ENCODE measurements at regions not wholly inside any gene's neighbourhood (a gene's known extent, or its start where the extent isn't known, plus 50 kb on each side); places are given as distances from the start of the nearest gene placed in this dataset.

- H3K4me1 ChIP-seq (ENCODE audit: insufficient read depth, low read length): no peaks in the 10 kb centered on the region
- H3K9me3 Mint-ChIP-seq: peaks cover 0 to 9% (median 5%) of the 10 kb centered on the region in 8 donors
- no peaks in the 10 kb centered on the region for H3K36me3 Mint-ChIP-seq
- H3K36me3 ChIP-seq (ENCODE audit: insufficient read depth, low read length): no peaks in the 10 kb centered on the region
- ChIA-PET CTCF (ENCODE audit: partially characterized antibody) (no interaction called here), POLR2A (ENCODE audit: partially characterized antibody) (no interaction called here)
- no peak overlapping the region for H3K27ac ChIP-seq (ENCODE audit: low read depth, low read length)
- no peak overlapping the region for H3K4me3 ChIP-seq (ENCODE audit: low read length in 2 of 2)
- no peaks in the 10 kb centered on the region for H3K9me3 ChIP-seq (ENCODE audit: control insufficient read depth in 1 of 2, low read length in 2 of 2)
- no peaks in the 10 kb centered on the region for H3K27me3 ChIP-seq (ENCODE audit: insufficient read depth, low read length)
- H3K4me1 Mint-ChIP-seq: no peaks in the 10 kb centered on the region
- H3K27ac Mint-ChIP-seq: no peak overlapping the region
- intact Hi-C loops (cut with micrococcal nuclease): no loop called here
- DNase-seq: no peak
- H3K27me3 Mint-ChIP-seq: no peaks in the 10 kb centered on the region
- H3K4me3 Mint-ChIP-seq: no peak overlapping the region
These were observed 789.8 kb upstream of the API5 start for GRCh38 chr11:42521994-42522393.

- H3K27ac Mint-ChIP-seq: no peak overlapping the region
- no peak for DNase-seq
- Histone ChIP-seq H3K4me3 (ENCODE audit: low read length in 2 of 2) (no peak overlapping the region), H3K27ac (ENCODE audit: low read depth, low read length) (no peak overlapping the region), H3K9me3 (ENCODE audit: control insufficient read depth in 1 of 2, low read length in 2 of 2) (no peaks in the 10 kb centered on the region), H3K36me3 (ENCODE audit: insufficient read depth, low read length) (no peaks in the 10 kb centered on the region), H3K27me3 (ENCODE audit: insufficient read depth, low read length) (no peaks in the 10 kb centered on the region), H3K4me1 (ENCODE audit: insufficient read depth, low read length) (no peaks in the 10 kb centered on the region)
- no peaks in the 10 kb centered on the region for H3K4me1 Mint-ChIP-seq
- intact Hi-C loops (cut with micrococcal nuclease): no loop called here
- no peaks in the 10 kb centered on the region for H3K36me3 Mint-ChIP-seq
- POLR2A ChIA-PET (ENCODE audit: partially characterized antibody): no interaction called here
- H3K4me3 Mint-ChIP-seq: no peak overlapping the region
- CTCF ChIA-PET (ENCODE audit: partially characterized antibody): no interaction called here
- no peaks in the 10 kb centered on the region for H3K27me3 Mint-ChIP-seq
- H3K9me3 Mint-ChIP-seq: peaks cover 0 to 9% (median 4%) of the 10 kb centered on the region in 8 donors
These were observed 787.1 kb upstream of the API5 start for GRCh38 chr11:42524534-42525227.

GRCh38 chr11:42526426-42526825, 785.4 kb upstream of the API5 start:
- H3K4me3 Mint-ChIP-seq: no peak overlapping the region
- Histone ChIP-seq H3K36me3 (ENCODE audit: insufficient read depth, low read length) (no peaks in the 10 kb centered on the region), H3K27me3 (ENCODE audit: insufficient read depth, low read length) (no peaks in the 10 kb centered on the region), H3K4me1 (ENCODE audit: insufficient read depth, low read length) (no peaks in the 10 kb centered on the region), H3K4me3 (ENCODE audit: low read length in 2 of 2) (no peak overlapping the region), H3K9me3 (ENCODE audit: control insufficient read depth in 1 of 2, low read length in 2 of 2) (no peaks in the 10 kb centered on the region), H3K27ac (ENCODE audit: low read depth, low read length) (no peak overlapping the region)
- no peaks in the 10 kb centered on the region for H3K27me3 Mint-ChIP-seq
- H3K4me1 Mint-ChIP-seq: no peaks in the 10 kb centered on the region
- no peaks in the 10 kb centered on the region for H3K36me3 Mint-ChIP-seq
- intact Hi-C loops (cut with micrococcal nuclease): no loop called here
- H3K27ac Mint-ChIP-seq: no peak overlapping the region
- DNase-seq: no peak
- POLR2A ChIA-PET (ENCODE audit: partially characterized antibody): no interaction called here
- peaks cover 0 to 7% (median 5%) of the 10 kb centered on the region in 8 donors for H3K9me3 Mint-ChIP-seq
- CTCF ChIA-PET (ENCODE audit: partially characterized antibody): no interaction called here

GRCh38 chr11:42528471-42528870, 783.3 kb upstream of the API5 start:
- intact Hi-C loops (cut with micrococcal nuclease): no loop called here
- Histone ChIP-seq H3K27me3 (ENCODE audit: insufficient read depth, low read length) (no peaks in the 10 kb centered on the region), H3K4me1 (ENCODE audit: insufficient read depth, low read length) (no peaks in the 10 kb centered on the region), H3K9me3 (ENCODE audit: control insufficient read depth in 1 of 2, low read length in 2 of 2) (no peaks in the 10 kb centered on the region), H3K36me3 (ENCODE audit: insufficient read depth, low read length) (no peaks in the 10 kb centered on the region), H3K27ac (ENCODE audit: low read depth, low read length) (no peak overlapping the region), H3K4me3 (ENCODE audit: low read length in 2 of 2) (no peak overlapping the region)
- Mint-ChIP-seq H3K4me1 (no peaks in the 10 kb centered on the region), H3K9me3 (peaks cover 0 to 6% (median 2%) of the 10 kb centered on the region in 8 donors), H3K27me3 (no peaks in the 10 kb centered on the region), H3K4me3 (no peak overlapping the region), H3K27ac (no peak overlapping the region), H3K36me3 (no peaks in the 10 kb centered on the region)
- POLR2A ChIA-PET (ENCODE audit: partially characterized antibody): no interaction called here
- CTCF ChIA-PET (ENCODE audit: partially characterized antibody): no interaction called here
- no peak for DNase-seq

- Mint-ChIP-seq H3K4me3 (no peak overlapping the region), H3K9me3 (peaks cover 0 to 6% (median 2%) of the 10 kb centered on the region in 8 donors), H3K36me3 (no peaks in the 10 kb centered on the region), H3K27me3 (no peaks in the 10 kb centered on the region), H3K27ac (no peak overlapping the region), H3K4me1 (no peaks in the 10 kb centered on the region)
- no peak overlapping the region for H3K4me3 ChIP-seq (ENCODE audit: low read length in 2 of 2)
- H3K36me3 ChIP-seq (ENCODE audit: insufficient read depth, low read length): no peaks in the 10 kb centered on the region
- H3K27me3 ChIP-seq (ENCODE audit: insufficient read depth, low read length): no peaks in the 10 kb centered on the region
- intact Hi-C loops (cut with micrococcal nuclease): no loop called here
- ChIA-PET POLR2A (ENCODE audit: partially characterized antibody) (no interaction called here), CTCF (ENCODE audit: partially characterized antibody) (no interaction called here)
- H3K27ac ChIP-seq (ENCODE audit: low read depth, low read length): no peak overlapping the region
- DNase-seq: no peak
- no peaks in the 10 kb centered on the region for H3K4me1 ChIP-seq (ENCODE audit: insufficient read depth, low read length)
- no peaks in the 10 kb centered on the region for H3K9me3 ChIP-seq (ENCODE audit: control insufficient read depth in 1 of 2, low read length in 2 of 2)
These were observed 782.9 kb upstream of the API5 start for GRCh38 chr11:42528911-42529310.

- H3K36me3 ChIP-seq (ENCODE audit: insufficient read depth, low read length): no peaks in the 10 kb centered on the region
- H3K36me3 Mint-ChIP-seq: no peaks in the 10 kb centered on the region
- no peaks in the 10 kb centered on the region for H3K4me1 ChIP-seq (ENCODE audit: insufficient read depth, low read length)
- H3K27me3 ChIP-seq (ENCODE audit: insufficient read depth, low read length): no peaks in the 10 kb centered on the region
- H3K4me3 Mint-ChIP-seq: no peak overlapping the region
- H3K27ac ChIP-seq (ENCODE audit: low read depth, low read length): no peak overlapping the region
- H3K27me3 Mint-ChIP-seq: no peaks in the 10 kb centered on the region
- intact Hi-C loops (cut with micrococcal nuclease): no loop called here
- no peaks in the 10 kb centered on the region for H3K4me1 Mint-ChIP-seq
- H3K9me3 Mint-ChIP-seq: peaks cover 0 to 15% (median 4%) of the 10 kb centered on the region in 8 donors
- no peak for DNase-seq
- H3K4me3 ChIP-seq (ENCODE audit: low read length in 2 of 2): no peak overlapping the region
- H3K9me3 ChIP-seq (ENCODE audit: control insufficient read depth in 1 of 2, low read length in 2 of 2): no peaks in the 10 kb centered on the region
- POLR2A ChIA-PET (ENCODE audit: partially characterized antibody): no interaction called here
- CTCF ChIA-PET (ENCODE audit: partially characterized antibody): interaction anchor here (0.6 kb wide), 1 partner anchor 736 kb away, joined by 3 read pairs; no protein-coding TSS in a partner anchor
- H3K27ac Mint-ChIP-seq: no peak overlapping the region
These were observed 775.0 kb upstream of the API5 start for GRCh38 chr11:42536611-42537360.

- Histone ChIP-seq H3K4me3 (ENCODE audit: low read length in 2 of 2) (no peak overlapping the region), H3K27ac (ENCODE audit: low read depth, low read length) (no peak overlapping the region), H3K36me3 (ENCODE audit: insufficient read depth, low read length) (no peaks in the 10 kb centered on the region), H3K27me3 (ENCODE audit: insufficient read depth, low read length) (no peaks in the 10 kb centered on the region), H3K9me3 (ENCODE audit: control insufficient read depth in 1 of 2, low read length in 2 of 2) (no peaks in the 10 kb centered on the region), H3K4me1 (ENCODE audit: insufficient read depth, low read length) (no peaks in the 10 kb centered on the region)
- Mint-ChIP-seq H3K4me3 (no peak overlapping the region), H3K27me3 (no peaks in the 10 kb centered on the region), H3K9me3 (peaks cover 0 to 13% (median 7%) of the 10 kb centered on the region in 8 donors), H3K4me1 (no peaks in the 10 kb centered on the region), H3K36me3 (no peaks in the 10 kb centered on the region), H3K27ac (no peak overlapping the region)
- DNase-seq: no peak
- CTCF ChIA-PET (ENCODE audit: partially characterized antibody): no interaction called here
- POLR2A ChIA-PET (ENCODE audit: partially characterized antibody): no interaction called here
- intact Hi-C loops (cut with micrococcal nuclease): no loop called here
These were observed 769.5 kb upstream of the API5 start for GRCh38 chr11:42542336-42542735.
